ENCODE measurements at regions not wholly inside any gene's neighbourhood (a gene's known extent, or its start where the extent isn't known, plus 50 kb on each side); places are given as distances from the start of the nearest gene placed in this dataset.

DNA sequence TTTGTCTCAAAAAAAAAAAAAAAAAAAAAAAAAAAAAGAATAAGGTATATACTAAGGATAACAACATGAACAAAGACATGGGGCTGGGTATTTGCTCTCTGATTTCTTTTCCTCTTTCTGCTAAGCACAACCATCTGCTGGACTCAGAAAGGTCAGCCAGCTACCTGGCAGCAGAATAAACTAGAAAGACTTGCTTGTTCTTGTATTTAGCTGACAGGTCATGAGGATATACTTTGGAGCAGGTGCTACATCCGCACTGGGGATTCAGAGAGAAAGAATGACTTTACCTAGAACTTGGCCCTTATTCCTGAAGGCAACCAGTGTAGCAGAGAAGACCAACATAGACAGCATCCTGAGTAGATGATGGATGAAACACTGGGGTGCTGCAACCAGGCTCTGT, 550.5 kb downstream of the NTRK3 start:
- TF ChIP-seq, protein P1, sequence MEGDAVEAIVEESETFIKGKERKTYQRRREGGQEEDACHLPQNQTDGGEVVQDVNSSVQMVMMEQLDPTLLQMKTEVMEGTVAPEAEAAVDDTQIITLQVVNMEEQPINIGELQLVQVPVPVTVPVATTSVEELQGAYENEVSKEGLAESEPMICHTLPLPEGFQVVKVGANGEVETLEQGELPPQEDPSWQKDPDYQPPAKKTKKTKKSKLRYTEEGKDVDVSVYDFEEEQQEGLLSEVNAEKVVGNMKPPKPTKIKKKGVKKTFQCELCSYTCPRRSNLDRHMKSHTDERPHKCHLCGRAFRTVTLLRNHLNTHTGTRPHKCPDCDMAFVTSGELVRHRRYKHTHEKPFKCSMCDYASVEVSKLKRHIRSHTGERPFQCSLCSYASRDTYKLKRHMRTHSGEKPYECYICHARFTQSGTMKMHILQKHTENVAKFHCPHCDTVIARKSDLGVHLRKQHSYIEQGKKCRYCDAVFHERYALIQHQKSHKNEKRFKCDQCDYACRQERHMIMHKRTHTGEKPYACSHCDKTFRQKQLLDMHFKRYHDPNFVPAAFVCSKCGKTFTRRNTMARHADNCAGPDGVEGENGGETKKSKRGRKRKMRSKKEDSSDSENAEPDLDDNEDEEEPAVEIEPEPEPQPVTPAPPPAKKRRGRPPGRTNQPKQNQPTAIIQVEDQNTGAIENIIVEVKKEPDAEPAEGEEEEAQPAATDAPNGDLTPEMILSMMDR (IDR thresholded peaks at IDR 0.05): no peak
- no peak for TF ChIP-seq POLR2A (IDR thresholded peaks at IDR 0.05; ENCODE audit: low read depth)
